ENCODE measurements at regions not wholly inside any gene's neighbourhood (a gene's known extent, or its start where the extent isn't known, plus 50 kb on each side); places are given as distances from the start of the nearest gene placed in this dataset.

- DNase-seq (ENCODE audit: low read depth in 1 of 2, low spot score in 1 of 2): no peak
Measured at GRCh38 chr1:98384461-98385141, 276.9 kb upstream of the SNX7 start.

GRCh38 chr1:98382986-98383740, 278.4 kb upstream of the SNX7 start:
- no peak for DNase-seq (ENCODE audit: low read depth in 1 of 2, low spot score in 1 of 2)

DNA sequence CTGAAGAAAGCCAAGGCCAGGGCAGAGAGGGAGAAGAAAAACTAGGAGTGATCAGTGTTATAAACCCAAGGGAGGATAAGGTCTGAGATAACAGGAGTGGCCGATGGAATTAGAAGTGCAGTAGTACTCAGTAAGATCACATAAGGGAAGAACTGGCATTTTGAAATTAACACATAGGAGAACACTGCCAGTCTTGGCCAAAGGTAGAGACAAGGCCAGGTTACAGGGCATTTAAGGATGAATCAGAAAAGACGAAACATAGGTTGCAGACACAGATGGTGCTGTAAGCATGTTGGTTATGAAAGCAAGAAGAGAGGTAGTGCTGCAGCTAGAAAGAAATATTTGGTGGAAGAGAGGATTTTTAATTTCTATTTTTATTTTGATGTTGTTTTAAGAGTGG, 278.9 kb upstream of the SNX7 start:
- no peak for DNase-seq (ENCODE audit: low read depth in 1 of 2, low spot score in 1 of 2)

- no peak for DNase-seq (ENCODE audit: low read depth in 1 of 2, low spot score in 1 of 2)
Measured at GRCh38 chr1:98374098-98374497, 287.4 kb upstream of the SNX7 start.

DNA sequence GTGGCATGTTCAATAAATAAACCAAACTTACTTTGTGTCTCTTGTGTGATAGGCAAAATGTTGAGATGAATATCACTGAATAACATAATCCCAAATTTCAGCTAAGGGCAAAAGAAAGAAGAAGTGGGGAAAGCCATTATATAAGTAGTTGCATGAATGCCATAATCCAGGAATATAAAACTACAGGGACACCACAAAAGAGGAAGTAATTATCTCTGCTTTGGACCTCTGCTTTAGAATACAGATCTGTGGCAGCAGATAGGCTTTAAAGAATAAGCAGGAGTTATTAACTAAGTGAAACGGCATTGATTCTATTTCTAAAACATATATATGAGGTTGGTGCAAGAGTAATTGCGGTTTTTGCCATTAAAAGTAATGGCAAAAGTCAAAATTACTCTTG, 288.5 kb upstream of the SNX7 start:
- DNase-seq (ENCODE audit: low read depth in 1 of 2, low spot score in 1 of 2): no peak

GRCh38 chr1:98371764-98372163, 289.8 kb upstream of the SNX7 start:
- no peak for DNase-seq (ENCODE audit: low read depth in 1 of 2, low spot score in 1 of 2)

GRCh38 chr1:98369463-98369862, 292.1 kb upstream of the SNX7 start:
- no peak for DNase-seq (ENCODE audit: low read depth in 1 of 2, low spot score in 1 of 2)

DNA sequence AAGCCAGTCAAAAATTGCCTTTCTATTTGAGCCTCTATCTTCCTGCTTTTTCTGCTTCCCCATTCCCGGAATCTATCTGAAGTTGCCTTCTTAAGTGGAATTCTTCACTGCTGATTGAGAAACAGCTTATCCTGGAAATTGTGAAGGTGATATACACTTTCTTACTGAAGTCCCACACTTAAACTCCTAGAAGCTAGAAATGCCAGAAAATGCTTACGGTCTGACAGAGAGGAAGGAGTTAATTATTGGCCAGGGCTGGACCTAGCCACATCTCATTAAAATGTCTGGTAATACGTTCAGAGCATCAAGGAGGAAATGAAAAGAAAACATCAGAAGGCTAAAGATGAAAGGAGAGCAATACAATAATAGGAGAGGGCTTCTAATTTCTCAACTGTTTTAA, 292.5 kb upstream of the SNX7 start:
- no peak for DNase-seq (ENCODE audit: low read depth in 1 of 2, low spot score in 1 of 2)

- DNase-seq (ENCODE audit: low read depth in 1 of 2, low spot score in 1 of 2): no peak
Measured at GRCh38 chr1:98367426-98367825, 294.1 kb upstream of the SNX7 start.

DNA sequence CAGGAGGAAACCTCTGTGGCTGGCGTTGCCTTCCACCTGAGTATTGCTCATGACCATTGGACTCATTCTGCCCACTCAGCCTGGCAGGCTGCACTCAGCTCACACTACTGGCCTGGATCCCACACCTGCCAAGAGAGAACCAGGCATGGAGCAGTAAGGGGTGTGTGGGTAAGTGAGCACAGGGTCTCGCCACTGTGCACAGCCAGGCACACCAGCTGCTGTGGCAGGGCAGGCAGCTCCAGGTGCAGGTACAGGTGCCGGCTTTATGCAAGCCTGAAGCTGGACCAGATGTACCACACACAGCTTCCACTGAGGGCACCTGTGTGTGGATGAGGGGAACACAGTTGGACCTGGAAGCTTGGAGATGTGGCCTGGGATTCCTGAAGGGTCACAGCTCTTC, 295.2 kb upstream of the SNX7 start:
- no peak for DNase-seq (ENCODE audit: low read depth in 1 of 2, low spot score in 1 of 2)

DNA sequence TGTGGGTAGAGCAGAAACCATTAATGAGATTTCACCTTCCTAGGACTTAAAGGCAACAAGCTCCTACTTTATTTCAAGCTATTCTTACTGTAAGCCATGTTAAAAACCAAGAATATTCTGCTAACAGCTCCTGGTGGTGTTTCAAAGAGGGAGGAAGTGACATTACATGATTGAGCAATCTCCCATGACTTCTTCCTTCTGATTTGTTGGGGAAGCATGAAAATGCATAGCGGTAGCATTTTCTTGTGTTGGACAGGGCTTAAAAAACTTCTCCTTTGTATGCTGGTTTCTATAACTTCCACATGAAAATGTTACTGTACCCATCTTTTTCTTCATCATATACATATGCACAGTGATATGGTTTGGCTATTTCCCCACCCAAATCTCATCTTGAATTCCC, 297.0 kb upstream of the SNX7 start:
- DNase-seq (ENCODE audit: low read depth in 1 of 2, low spot score in 1 of 2): no peak

- DNase-seq (ENCODE audit: low read depth in 1 of 2, low spot score in 1 of 2): no peak
Measured at GRCh38 chr1:98360864-98361263, 300.7 kb upstream of the SNX7 start.

DNA sequence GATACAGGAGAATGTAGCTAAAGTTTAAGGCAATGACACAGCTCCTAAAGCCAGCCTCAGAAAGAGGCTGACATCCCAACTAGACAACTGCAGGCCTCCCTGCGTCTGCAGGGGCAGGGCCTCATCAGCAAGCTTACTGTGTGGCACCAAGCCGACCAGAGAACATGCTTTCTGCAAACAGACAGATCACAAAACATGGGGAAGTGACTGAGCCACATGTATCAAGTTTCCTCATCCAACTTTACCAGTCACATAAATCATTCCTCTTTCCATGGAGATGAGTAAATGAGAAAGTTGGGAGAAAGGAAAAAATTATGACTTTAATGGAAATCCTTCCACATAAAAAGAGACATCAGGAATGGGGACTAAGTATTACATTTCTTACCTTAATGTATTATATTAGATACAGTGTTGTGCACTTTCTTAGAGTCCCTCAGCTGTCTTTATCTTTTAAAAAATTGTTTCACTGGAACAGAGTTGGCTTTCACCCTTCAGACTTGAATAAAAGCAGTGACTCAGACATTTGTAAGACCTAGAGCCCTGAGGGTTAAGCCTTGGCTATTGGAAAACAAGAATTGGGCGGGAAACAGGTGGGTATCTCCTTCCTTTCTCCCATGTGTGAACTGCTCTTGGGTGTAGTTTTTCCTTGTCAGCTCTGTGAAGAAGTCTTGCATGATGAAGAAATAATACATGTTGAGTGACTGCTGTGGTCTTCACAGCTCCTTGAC, 305.7 kb upstream of the SNX7 start:
- no peak for DNase-seq (ENCODE audit: low read depth in 1 of 2, low spot score in 1 of 2)

DNA sequence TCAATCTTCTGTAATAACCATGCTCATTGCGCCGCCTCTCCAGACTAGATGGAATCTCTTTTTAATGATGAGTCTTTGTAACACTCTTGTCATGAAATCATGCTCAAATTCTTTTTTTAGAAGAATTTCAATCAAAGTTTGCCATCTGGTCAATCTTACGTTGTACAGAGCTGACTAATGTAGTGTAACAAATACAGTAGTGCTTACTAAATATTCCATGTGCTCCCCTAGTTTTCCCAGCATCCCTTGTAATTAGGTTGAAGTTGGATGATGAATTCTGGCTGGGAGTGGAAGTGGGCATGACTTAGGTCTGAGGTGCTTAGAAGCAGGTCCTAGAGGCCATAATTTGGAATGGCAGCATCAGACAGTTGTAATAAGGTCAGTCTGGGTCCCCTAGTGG, 309.1 kb upstream of the SNX7 start:
- no peak for DNase-seq (ENCODE audit: low read depth in 1 of 2, low spot score in 1 of 2)

GRCh38 chr1:98351561-98351960, 310.0 kb upstream of the SNX7 start:
- DNase-seq (ENCODE audit: low read depth in 1 of 2, low spot score in 1 of 2): no peak

DNA sequence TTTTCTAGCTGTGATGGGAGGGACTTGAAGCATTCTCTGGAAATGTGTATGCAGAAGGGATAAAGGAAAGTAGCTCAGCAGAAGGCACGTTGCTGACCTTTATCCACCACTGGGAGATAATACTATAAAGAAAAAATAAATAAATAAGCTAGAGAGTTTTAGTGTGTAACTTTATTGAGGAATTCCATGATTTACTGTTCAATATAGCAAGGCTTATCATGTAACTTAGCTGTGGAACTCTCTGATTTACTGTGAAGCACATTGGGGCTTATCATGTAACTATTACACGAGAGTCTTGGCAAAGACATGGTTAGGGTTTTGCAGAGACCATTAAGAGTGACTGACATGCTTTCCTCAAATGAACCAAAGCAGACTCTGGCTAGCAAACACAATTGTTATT, 316.1 kb upstream of the SNX7 start:
- DNase-seq (ENCODE audit: low read depth in 1 of 2, low spot score in 1 of 2): no peak

DNA sequence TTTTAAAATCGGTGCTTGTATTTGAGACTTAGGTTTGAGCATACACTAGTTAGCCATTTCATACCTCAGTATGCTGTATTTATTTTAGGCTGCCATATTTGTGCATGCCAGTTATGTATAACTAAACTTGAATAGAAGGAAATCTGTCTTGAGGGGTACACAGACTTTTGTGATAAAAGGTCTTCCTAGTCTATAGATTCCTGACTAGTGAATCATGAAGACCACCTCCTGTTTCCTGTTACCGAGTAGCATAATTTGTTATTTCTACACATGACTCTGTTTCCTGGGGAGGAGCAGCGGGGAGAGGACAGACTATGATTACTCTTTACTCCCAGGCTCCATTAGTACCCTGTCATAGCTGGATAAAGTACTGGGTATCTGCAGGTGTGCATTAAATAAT, 316.8 kb upstream of the SNX7 start:
- DNase-seq (ENCODE audit: low read depth in 1 of 2, low spot score in 1 of 2): no peak

DNA sequence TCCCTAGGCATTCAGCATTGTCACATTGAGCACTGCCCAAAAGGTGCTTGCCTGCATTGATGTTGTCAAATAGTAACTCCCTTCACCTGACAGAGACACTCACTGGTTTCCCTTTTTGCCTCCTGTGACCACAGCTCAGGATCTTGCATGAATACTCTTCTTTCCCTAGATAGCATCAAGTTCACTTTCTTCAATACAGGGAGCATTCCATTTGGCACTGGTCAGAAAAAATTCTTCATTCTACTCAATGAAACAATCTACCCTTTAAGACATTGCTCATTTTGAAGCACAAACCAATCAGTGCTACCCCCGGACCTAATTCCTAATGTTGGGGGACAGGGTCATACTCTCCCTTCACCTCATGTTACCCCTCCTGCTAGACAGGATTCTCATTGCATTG, 319.0 kb upstream of the SNX7 start:
- no peak for DNase-seq (ENCODE audit: low read depth in 1 of 2, low spot score in 1 of 2)

GRCh38 chr1:98340511-98340910, 321.0 kb upstream of the SNX7 start:
- no peak for DNase-seq (ENCODE audit: low read depth in 1 of 2, low spot score in 1 of 2)

GRCh38 chr1:98336472-98337083, 324.9 kb upstream of the SNX7 start:
- no peak for DNase-seq (ENCODE audit: low read depth in 1 of 2, low spot score in 1 of 2)

DNA sequence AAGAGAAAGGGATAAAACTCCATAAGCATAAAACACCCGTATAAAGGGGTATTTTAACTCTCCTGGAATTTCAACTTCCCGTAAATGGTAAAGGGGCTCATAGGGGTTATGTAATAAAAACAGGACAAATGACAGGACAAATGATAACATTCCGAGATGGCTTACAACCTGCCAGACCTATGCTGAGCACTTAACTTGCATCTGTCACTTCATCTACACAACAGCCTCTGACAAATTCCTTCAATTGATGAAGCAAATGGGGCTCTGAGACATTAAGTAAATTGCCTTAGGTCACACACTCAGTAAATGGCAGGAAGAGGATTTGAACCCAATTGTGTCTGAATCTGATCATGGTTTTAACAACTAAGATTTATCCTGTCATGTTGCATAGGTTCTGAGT, 327.6 kb upstream of the SNX7 start:
- no peak for DNase-seq (ENCODE audit: low read depth in 1 of 2, low spot score in 1 of 2)

GRCh38 chr1:98333406-98333805, 328.1 kb upstream of the SNX7 start:
- no peak for DNase-seq (ENCODE audit: low read depth in 1 of 2, low spot score in 1 of 2)

Data from stimulated activated CD4-positive, alpha-beta T cell treated with anti-CD3 and anti-CD28 coated beads, Interleukin-15, amount 100 ng/mL, for 1 hour (primary cell).